ENCODE measurements at regions not wholly inside any gene's neighbourhood (a gene's known extent, or its start where the extent isn't known, plus 50 kb on each side); places are given as distances from the start of the nearest gene placed in this dataset.

DNA sequence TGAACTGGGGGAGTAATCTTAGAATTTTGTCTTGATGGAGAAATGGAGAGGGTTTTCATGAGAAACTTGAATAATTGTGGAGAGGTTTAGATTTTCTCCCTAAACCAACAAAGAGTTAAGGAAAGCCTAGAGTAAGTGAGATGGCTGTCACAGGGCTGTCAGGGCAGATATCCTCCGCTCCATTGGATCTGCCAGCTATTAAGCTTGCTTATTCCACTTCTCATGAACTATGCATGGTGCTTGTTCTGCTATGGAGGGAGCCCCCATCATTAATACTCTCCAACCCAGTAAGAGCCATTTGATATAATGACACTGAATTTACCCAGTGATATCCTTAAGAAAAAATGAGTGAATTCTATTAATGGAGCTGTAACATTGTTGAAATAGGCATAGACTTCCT, 342.8 kb upstream of the MTNR1B start:
- no peak for DNase-seq

DNA sequence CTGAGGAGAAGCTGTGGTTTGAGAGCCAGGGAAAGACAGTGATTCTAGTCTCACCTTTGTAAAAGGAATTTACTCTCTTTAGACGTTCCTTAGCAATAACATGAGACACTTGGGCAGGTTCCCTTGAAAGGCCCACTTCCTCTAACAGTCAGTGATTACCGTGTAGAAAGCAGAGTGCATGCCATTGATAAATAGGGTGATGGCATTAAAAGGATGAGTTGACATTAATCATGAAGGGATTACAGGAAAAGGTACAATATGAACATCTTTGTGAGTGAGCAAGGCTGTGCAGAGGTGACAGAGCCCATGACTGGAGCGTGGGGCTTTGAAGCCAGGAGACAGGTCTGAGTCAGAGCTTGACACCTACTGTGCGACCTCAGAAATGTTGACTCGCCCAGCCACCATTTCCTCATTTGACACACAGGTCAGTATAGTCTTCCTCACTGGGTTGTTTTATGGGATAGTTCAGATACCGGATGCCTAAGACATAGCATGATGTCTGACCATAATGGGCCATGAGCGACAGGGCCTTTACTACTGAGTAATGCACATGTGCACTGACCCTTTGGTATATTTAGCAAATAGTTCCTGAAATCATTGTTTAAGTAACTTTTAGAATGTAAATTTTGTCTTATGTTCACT, 341.7 kb upstream of the MTNR1B start:
- DNase-seq, result no peak

DNA sequence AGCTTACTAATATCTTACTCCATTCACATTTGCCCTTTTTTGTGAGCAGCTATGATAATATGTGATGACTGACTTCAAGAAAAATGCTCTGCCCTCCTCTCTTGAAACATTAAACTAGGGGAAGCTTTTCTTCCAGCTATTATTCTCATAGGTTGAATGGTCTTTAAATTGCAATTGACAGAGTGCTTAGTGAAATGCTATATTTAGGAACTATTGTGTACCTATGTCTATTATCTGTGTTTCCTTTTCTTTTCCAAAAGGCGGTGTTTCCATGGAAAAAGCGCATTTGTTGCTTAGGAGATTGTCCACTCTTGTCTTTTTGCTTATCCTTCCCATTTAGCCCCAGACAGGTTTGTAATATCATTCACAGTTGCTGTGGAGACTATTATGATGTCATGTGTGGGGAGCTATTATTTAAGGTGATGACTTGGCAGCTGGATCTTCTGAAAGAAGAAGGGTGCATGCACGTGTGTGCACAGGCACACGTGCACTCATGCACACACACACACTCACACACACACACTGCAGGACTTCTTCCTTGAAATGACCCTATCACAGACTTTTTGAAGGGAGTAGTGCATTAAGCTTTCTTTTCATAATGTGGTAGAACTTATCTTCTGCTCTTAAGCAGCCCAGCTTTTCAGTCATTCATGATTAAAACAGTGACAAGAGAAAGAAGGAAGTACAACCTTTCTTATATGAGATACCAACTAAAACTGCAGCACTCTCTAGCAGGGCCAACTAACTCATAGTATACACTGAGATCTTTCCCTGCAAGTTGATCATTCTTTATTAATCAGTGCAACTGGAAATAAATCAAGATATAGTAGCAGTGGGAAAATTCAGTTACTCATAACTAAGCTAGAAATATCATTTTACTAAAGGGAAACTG, 340.8 kb upstream of the MTNR1B start:
- no peak for DNase-seq

DNA sequence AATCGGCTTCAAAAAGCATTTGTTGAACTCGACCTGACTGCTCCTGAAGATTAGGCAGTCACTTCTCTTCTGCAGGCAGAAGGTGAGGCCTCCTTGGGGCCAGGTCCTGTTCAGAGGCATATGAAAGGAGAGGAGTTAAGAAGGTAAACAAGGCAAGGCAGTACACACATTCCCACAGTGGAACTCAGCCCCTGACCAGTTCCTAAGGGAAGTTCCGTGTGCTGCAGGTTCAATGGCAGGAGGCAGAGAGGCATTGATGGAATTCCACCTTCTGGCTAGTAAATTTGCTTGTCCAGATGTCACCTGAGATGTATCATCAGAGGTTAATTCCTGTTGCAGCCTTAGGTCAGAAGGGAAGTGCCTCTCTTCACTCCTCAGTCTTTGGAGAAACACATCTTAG, 337.0 kb upstream of the MTNR1B start:
- DNase-seq, result no peak

DNA sequence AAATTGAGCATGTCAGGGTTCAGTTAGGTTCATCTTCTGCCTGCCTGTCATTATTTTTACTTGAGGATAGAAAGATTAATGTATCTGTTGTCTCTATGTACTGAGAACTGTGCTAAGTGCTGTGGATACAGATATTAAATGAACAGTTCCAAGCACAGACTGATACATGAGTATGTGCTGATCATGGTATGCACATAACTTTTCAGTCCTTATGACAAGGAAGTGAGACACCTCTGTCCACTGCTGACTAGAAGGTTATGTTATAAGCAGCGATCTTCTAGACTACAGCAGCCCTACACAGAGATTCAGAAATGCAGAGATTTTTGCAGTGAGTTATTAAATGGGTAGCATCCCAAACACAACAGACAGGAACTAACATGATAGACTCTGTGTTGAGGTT, 335.6 kb upstream of the MTNR1B start:
- DNase-seq, result no peak

DNA sequence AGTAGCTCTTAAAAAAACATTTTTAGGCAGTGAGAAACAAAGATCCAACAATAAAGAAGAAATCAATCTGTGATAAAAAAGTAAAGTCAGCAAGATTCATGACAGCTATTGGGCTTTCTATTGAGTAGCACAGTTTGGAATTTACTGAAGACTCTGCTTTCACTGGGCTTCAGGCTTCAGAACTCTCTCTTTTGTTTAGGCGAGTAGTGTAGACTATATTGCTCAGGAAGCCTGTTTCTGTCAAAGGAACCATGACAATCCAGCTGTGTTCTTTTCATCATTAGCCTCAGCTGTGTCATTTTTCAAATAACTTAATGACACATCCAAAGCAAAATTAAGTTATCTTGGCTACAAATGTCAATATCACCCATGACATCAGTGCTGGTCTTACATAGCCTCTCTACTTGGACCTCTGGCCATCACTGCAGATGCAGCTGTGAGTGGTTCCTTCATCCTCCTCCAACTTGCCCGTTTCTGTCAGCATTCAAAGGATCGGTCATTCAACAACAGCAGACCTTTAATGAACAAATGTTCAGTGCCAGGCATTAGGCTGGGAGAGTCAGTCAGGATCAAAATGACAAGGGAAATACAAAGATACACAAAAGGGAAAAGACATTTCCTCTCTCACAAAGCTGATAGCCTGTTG, 332.8 kb upstream of the MTNR1B start:
- no peak for DNase-seq

DNA sequence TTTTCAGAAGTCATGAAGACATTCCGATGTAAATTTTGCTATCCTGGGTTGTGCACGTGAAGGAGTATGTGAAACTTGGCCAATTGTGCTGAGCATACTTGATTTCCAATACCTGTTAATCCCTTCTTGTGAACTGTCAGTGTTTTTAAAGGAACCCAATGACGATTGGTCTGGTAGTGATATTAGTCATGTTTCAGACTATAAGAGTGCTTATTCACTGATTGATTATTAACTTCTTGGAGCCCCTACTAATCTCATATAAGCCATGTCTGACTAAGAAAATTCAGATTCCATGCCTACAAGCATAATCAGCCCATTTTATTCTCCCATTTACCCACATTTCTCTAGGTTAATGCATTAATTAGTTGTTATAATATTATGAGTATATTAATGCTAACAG, 330.8 kb upstream of the MTNR1B start:
- no peak for DNase-seq

DNA sequence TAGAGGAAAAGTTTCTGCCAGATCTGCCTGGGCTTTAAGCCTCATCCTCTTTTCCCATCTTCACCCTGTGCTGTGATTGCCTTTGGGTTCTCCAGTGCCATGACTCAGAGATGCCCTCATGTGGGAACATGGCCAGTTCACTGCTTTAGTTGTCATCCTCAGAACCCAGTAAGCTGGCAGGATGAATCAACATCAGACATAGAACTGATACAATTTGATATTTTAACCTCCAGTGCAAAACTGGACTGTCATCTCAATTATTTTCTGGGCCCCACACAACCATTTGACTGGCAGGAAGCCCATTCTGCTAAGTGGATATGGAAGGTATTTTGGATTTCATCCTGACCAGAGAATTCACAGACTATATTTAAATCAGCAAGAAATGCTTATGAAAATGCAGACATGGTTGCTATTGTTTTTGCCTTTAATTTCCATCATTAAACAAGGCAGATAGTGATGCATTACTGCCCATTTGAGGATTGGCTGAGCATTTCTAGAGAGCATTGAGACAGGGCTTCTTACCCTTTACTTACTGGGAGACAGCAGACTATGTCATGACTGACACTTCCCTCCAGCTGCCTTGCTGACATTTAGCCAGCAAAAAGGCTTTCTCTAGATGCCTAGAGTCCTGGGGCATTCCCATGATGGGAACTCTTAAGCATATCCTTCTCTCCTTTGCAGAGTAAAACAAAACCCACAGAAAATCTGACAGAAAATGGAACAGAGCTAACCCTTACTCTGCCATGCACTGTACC, 327.1 kb upstream of the MTNR1B start:
- no peak for DNase-seq

DNA sequence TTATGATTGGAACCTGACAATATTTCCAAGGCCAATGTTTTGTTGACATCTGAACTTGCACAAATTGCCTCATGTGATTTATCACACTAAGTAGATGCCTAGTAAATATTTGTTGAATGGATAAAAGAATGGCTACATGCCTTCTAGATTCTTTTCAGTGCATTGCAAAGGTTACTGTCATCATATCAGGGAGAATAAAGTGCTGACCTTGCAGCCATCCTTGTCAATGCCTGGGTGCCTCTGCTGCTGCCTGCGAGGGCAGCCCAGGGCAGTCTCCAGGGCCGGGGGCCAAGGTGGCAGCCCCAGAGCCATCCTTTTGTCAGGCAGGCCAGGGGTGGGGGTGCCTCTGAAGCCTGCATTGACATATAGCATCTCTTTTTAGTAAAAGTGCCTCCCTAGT, 325.6 kb upstream of the MTNR1B start:
- no peak for DNase-seq

DNA sequence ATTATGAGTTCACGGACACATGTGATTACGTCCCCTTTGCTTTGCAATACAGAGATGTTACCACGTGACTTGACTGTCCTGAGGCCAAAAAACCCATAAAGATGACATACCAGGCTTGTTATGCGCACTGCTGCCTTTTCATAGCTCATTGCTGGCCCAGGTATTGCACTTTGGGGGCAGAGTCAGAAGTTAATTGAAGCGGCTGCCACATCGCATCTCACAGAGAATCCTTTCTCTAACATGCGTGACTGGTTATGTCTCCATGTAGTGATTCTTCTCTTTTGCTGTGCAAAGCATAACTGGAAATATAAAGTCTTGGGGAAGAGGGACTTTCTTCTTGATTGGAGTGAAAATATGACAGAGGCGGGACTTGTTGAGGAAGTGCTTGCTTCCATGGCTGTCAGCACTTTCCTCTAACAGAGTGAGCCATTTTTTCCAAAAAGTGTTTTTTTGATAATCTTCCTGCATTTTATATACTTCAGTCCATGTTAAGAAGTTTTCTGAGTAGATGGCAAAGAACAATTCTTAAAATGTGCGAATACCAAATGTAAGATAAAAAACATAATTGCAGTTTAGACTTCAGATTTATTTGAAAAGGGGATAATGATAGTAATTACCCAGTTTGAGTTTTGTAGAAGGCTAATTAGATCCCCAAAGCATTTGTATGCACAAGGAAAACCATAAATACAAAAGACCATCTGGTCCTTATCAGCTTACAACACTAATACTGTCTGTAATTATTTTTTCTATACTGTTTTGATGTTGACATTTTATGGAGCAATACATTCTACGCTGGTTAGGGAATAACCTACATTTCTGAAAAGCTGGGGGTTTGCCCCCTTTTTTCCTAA, 324.6 kb upstream of the MTNR1B start:
- no peak for DNase-seq

DNA sequence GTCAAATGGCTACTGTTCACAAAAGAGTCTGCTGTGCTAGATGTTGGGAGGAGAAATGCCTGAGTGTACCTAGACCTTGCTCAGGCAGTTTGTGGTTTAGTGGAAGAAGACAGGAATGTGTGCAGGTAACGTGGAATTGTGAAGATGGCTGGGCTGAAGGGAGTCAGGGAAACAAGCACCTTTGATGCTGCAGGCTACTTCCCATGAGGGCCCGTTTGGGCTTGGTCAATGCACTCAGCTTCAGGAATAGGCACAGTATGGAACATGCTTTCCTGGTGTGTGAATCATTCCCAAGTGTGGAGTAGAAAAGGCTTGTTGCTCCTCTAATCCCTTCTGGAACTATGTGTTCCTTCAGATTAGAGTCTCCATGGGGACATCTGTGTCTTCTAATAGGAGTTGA, 318.3 kb upstream of the MTNR1B start:
- DNase-seq, result no peak

DNA sequence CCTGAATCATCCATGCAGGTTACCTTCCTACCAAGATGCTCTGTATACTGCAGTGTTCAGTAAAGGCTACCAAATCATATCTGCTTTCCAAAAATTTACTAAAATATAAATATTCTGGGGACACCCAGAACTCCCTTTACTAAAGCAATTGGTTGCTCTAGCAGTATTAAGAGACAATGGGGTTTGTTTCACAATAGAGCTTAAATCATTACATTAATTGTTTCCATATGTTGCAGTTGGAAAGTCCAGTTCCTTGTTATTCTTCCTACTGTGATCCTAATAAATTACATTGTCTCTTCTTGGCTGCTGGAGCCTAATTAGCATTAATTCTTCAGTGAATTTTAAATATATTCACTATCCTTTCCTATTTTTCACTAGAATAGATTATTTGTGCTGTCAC, 316.0 kb upstream of the MTNR1B start:
- DNase-seq, result no peak

DNA sequence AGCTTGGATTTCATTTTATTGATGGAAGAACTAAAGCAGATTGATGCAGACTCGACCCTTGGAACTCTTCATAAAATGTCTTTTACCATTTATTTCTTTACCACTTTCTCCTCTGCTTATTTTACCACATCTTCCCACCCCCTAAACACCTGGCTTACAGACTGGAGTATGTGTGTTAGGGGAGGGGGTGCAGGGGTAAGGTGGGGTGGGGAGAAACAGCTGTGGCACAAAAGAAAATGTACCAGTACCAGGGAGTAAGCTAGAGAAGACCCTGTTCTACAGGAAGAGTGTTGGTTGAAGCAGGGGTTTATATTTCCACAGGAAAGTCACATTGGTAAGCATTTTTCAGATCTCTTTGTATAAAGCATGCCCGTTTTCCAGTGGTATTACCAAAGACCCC, 312.7 kb upstream of the MTNR1B start:
- DNase-seq, result no peak

DNA sequence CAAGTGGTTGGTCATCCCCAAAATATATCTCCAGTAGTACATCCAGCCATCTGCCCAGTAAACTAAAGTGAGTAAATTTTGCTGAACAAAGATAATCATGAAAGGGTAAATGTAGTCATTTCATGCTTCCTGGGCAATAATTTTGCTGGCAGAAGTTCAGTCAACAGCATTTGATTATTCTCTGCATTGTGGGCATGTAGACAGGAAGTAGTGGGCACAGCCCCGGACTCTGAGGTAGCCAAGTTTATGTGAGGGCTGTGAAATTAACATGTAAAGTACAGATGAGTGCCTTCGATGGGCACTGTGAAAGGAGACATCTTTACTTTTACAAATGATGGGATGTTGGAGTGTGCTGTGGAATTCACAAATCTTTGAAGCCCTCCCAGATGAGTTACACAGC, 312.2 kb upstream of the MTNR1B start:
- no peak for DNase-seq

DNA sequence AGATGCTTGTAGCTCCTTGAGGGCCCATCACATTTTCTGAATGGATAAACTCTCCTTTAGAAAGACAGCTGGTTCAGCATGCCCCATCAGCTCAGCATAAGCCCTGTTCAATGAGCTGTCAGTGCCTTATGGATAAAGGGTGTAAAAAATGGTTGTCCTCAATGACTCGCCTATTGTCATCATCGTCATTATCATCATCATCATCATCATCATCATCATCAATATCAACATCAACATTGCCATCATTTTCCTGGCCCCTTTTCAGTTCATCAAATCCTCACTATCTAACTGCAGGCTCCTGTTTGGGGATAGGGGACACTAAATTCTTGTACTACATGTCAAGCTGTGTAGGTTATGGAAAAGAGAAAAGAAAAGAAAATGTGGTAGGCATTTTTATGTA, 310.7 kb upstream of the MTNR1B start:
- no peak for DNase-seq

DNA sequence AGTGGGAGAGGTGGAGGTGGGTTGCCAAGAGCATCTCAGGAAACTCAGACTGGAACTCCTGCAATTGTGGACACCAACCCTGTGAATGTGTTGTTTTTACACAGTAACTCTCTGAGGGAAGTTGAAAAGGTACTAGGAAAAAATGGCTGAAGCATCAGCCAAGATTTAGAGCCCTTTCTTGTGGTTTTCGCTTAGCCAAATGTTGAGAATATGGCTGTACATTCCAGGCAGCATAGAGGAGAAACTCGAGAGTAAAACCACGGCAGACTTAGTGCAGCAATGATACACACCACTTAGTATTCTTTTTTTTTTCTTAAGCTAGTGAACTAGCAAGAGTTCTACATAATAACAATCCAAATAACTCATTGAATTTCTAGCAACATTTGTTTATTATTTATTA, 309.7 kb upstream of the MTNR1B start:
- DNase-seq, result no peak

DNA sequence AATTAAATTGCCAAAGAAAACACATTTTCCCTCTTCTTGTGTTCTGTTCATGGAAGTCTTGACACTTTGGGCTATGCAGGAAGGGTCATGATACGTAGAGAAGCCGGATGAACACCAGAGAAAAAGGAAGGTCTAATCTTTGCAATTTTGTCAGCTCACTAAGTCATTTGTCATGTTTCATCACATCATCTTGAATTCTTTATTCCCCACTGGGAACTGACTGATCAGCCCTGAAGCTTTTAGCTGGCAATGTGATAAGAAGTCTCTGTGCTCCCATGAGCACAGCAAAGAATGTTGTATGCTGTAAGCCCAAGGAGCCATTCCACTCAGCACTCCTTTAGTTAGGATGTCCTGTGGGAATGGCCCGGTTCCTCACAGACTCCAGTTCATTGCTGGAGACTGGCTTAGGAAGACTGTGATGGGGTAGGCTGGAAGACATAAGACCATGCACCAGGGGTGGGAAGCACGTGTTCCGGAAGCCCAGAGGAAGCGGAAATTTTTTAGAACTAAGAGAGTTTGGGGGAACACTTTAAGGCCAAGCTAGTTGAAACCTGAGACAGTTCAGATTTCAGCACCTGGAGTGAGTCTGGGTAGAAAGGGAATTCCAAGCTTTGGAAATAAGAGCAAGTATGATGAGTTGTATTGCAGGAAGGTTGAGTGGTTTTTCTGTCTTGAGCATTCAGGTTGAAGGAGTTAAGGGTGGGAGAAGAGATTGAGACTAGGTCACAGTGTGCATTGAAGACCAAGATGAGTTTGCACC, 306.7 kb upstream of the MTNR1B start:
- DNase-seq, result no peak

DNA sequence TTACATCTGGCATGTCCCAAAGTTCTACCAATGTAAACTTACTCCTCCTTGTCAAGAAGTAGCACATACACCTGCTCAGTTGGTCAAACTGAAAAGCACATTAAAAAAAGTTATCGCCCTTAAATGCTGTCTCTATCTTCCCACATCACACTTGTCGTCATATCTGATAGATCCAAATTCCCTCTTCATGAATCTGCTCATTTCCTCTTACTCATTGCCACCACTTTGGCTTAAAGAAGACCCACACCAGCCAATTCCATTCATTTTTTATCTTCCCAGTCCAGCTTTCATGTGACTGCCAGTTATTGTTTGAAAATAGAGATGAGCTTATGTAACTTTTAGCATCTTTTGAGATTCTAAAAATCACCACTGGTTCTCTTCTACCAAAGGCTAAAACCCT, 305.9 kb upstream of the MTNR1B start:
- no peak for DNase-seq

DNA sequence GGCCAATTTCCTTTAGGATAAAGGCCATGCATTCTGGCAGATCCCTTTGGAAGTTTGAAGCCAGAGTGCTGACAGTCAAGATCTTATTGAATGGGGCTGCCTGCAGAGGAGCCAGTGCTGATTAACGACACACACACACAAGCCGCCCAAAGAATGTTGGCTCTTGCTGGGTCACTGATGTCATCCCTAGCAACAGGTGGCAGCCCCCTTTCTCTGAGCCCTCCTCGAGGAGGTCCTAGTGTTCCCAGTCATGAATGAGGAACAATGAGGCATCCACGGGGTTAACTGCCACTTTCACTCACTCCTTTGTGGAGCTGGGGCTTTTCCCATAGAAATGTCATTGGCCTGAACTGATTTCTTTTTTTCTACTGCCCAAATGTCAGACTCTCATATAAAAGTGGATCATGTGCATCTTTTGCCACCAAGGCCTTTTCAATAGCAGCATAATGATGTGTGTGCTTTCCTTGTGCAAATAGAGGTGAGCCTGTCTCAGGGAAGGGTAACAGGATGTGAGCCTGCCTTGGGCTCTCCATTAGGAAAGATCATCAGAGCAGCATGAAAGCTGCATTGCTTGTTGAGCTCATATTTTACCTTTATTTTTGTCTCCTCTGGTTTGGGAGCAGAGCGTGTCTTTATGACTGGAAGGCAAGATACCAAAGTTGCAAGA, 301.8 kb upstream of the MTNR1B start:
- peak; percentile 45 for DNase-seq

DNA sequence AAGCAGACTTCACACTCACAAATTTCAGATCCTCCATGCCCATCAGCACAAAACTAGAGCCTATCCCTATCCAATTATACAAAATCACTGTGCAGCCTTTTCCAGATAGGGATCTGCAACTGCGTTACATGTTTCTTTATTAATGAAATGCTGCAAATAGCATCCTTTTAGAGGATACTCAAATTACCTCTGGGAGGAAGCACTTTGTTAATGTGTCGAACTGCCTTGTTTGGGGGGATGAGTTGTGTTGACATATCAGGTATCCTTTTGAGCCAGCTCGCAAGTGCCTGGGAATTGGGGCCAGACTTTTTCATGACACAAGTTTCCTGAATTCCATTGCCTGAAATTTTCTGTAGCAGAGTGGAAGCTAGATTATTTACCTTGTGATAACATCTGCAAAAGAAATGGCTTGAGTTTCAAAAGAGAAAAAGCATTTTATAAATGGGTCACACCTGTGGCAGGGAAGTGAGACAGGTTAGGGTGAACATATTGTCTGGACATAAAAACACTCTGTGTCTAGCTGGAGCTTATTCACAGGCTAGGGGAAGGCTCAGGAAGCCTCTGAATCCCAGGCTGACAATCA, 299.1 kb upstream of the MTNR1B start:
- DNase-seq, result no peak

DNA sequence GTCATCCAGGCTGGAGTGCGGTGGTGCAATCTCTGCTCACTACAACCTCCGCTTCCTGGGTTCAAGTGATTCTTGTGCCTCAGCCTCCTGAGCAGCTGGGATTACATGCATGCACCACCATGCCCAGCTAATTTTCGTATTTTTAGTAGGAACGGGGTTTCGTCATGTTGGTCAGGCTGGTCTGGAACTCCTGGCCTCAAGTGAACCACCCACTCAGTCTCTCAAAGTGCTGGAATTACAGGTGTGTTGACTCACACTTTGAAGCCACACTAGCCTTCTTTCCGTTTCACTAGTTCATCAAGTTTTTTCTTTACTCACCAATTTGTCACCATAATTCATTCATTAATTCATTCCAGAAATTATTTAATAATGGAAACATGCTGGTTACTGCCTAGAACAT, 298.4 kb upstream of the MTNR1B start:
- no peak for DNase-seq
